SU-DHL-6 (cell line): ENCODE measurements at regions not wholly inside any gene's neighbourhood (a gene's known extent, or its start where the extent isn't known, plus 50 kb on each side); places are given as distances from the start of the nearest gene placed in this dataset.

Source experiments
- H2AFZ ChIP-seq: fragments of 200-600 bp; sonication (generic); 2 replicates; pipeline ENCODE4 v1.6.1; 2014; ENCODE audit warnings: low read depth, mild to moderate bottlenecking, moderate library complexity, mixed read lengths, antibody characterized with exemption, low read length; ENCODE audit not compliant: severe bottlenecking
- H3F3A ChIP-seq: fragments of 200-600 bp; shearing (Covaris generic); 2 replicates; pipeline ENCODE4 v1.6.0; 2016; ENCODE audit warnings: antibody characterized with exemption, mild to moderate bottlenecking; ENCODE audit not compliant: insufficient read depth
- H3K27ac ChIP-seq: fragments of 200-600 bp; sonication (generic); 2 replicates; pipeline ENCODE4 v1.5.1; 2016; ENCODE audit warnings: low read depth, mild to moderate bottlenecking, low read length, moderate library complexity, mixed read lengths
- H3K27me3 ChIP-seq: fragments of 200-600 bp; sonication (generic), shearing (Covaris generic); 2 replicates; pipeline ENCODE4 v1.6.0; 2014; ENCODE audit warnings: mild to moderate bottlenecking, low read length
- H3K36me3 ChIP-seq: fragments of 200-600 bp; sonication (generic); 2 replicates; pipeline ENCODE4 v1.6.1; 2014; ENCODE audit warnings: mild to moderate bottlenecking, low read length, mixed read lengths
- H3K4me2 ChIP-seq: fragments of 300-600, 200-600 bp; shearing (Covaris generic), sonication (generic); 2 replicates; pipeline ENCODE4 v1.6.0; 2014; ENCODE audit warnings: low read length, low read depth, mild to moderate bottlenecking; ENCODE audit not compliant: poor library complexity, severe bottlenecking
- H3K4me3 ChIP-seq: fragments of 200-600 bp; sonication (generic); 2 replicates; pipeline ENCODE4 v1.5.1; 2014; ENCODE audit warnings: antibody characterized with exemption, low read length, mild to moderate bottlenecking, mixed read lengths; ENCODE audit not compliant: insufficient read depth, poor library complexity, severe bottlenecking
- H3K79me2 ChIP-seq: fragments of 200-600 bp; sonication (generic); 2 replicates; pipeline ENCODE4 v1.6.1; 2014; ENCODE audit warnings: mild to moderate bottlenecking, low read length, moderate library complexity; ENCODE audit not compliant: insufficient read depth
- H3K9ac ChIP-seq: fragments of 200-600 bp; sonication (generic); 2 replicates; pipeline ENCODE4 v1.7.0; 2014; ENCODE audit warnings: mild to moderate bottlenecking, low read length
- H3K9me2 ChIP-seq: fragments of 200-600 bp; sonication (generic); replicated peaks from 2 replicates; pipeline ENCODE4 v1.6.1; 2014; ENCODE audit warnings: low read length; ENCODE audit not compliant: insufficient read depth
- H3K9me3 ChIP-seq: fragments of 200-600 bp; sonication (generic); 2 replicates; pipeline ENCODE4 v1.6.1; 2014; ENCODE audit warnings: low read length, mixed read lengths; ENCODE audit not compliant: insufficient read depth
- H4K20me1 ChIP-seq: fragments of 200-600 bp; sonication (generic); 2 replicates; pipeline ENCODE4 v1.6.1; 2014; ENCODE audit warnings: low read depth, mild to moderate bottlenecking, antibody characterized with exemption, low read length, moderate library complexity, mixed read lengths
- CTCF ChIP-seq: fragments of 200-600 bp; sonication (generic); IDR thresholded peaks from one replicate; pipeline ENCODE4 v1.5.1; 2017; ENCODE audit warnings: antibody characterized with exemption, mild to moderate bottlenecking, low read length, moderate library complexity; ENCODE audit not compliant: insufficient read depth, poor library complexity, severe bottlenecking
- EZH2phosphoT487 ChIP-seq: fragments of 200-600 bp; sonication (generic), shearing (Covaris generic); conservative IDR thresholded peaks from 2 replicates; pipeline ENCODE4 v1.6.1; 2018; ENCODE audit warnings: mild to moderate bottlenecking, antibody characterized with exemption, low read length, moderate library complexity, mixed read lengths

GRCh38 chr4:122252584-122252983, 100.5 kb downstream of the BLTP1 start:
- no peak for TF ChIP-seq CTCF
- no peak for TF ChIP-seq EZH2phosphoT487

GRCh38 chr4:122259849-122260248, 107.7 kb downstream of the BLTP1 start:
- H3K9ac ChIP-seq: no peak overlapping the region
- TF ChIP-seq CTCF: no peak
- TF ChIP-seq EZH2phosphoT487: no peak
- no peaks in the 10 kb centered on the region for H3K9me2 ChIP-seq
- H3K9me3 ChIP-seq: no peaks in the 10 kb centered on the region
- no peak overlapping the region for H3K4me3 ChIP-seq
- no peaks in the 10 kb centered on the region for H3K27me3 ChIP-seq
- H3K4me2 ChIP-seq: no peak overlapping the region
- H3F3A ChIP-seq: no peaks in the 10 kb centered on the region
- H3K36me3 ChIP-seq: peaks cover 3% of the 10 kb centered on the region; the same call in 1 of the 2 replicates
- H3K79me2 ChIP-seq: no peaks in the 10 kb centered on the region
- H4K20me1 ChIP-seq: no peaks in the 10 kb centered on the region
- H3K27ac ChIP-seq: no peak overlapping the region
- H2AFZ ChIP-seq: no peak overlapping the region

More at GRCh38 chr4:122252584-122252983, 100.5 kb downstream of the BLTP1 start:
- Histone ChIP-seq H3K27me3 (no peaks in the 10 kb centered on the region), H3K9ac (no peak overlapping the region), H3K9me3 (no peaks in the 10 kb centered on the region), H3K79me2 (no peaks in the 10 kb centered on the region), H3F3A (no peaks in the 10 kb centered on the region), H3K4me3 (no peak overlapping the region), H3K9me2 (no peaks in the 10 kb centered on the region), H3K4me2 (no peak overlapping the region), H3K27ac (no peak overlapping the region), H3K36me3 (peaks cover 2% of the 10 kb centered on the region; the same call in 1 of the 2 replicates), H2AFZ (no peak overlapping the region), H4K20me1 (no peaks in the 10 kb centered on the region)

- Histone ChIP-seq H2AFZ (no peak overlapping the region), H4K20me1 (no peaks in the 10 kb centered on the region), H3K27ac (no peak overlapping the region), H3K9ac (no peak overlapping the region), H3K27me3 (no peaks in the 10 kb centered on the region), H3K4me3 (no peak overlapping the region), H3F3A (no peaks in the 10 kb centered on the region), H3K79me2 (no peaks in the 10 kb centered on the region), H3K9me3 (no peaks in the 10 kb centered on the region), H3K9me2 (no peaks in the 10 kb centered on the region), H3K36me3 (no peaks in the 10 kb centered on the region), H3K4me2 (no peak overlapping the region)
- no peak for TF ChIP-seq CTCF
- TF ChIP-seq EZH2phosphoT487: no peak
Measured at GRCh38 chr4:122276359-122276758, 102.5 kb upstream of the ADAD1 start.
